GM12864 (cell line): ENCODE measurements at regions not wholly inside any gene's neighbourhood (a gene's known extent, or its start where the extent isn't known, plus 50 kb on each side); places are given as distances from the start of the nearest gene placed in this dataset.
A peak's percentile ranks its signal among the peaks of the same experiment; 100 is the strongest.

ENCODE experiments used
- DNase-seq: peaks from one replicate; pipeline ENCODE4 v3.0.0-alpha.2; 2011; ENCODE audit warnings: low read depth
- H3K4me3 ChIP-seq: 2 replicates; pipeline ENCODE4 v1.5.1; 2011; ENCODE audit warnings: mild to moderate bottlenecking, low read depth, low read length, control low read depth
- CTCF ChIP-seq: IDR thresholded peaks from 2 replicates; pipeline ENCODE4 v1.5.1; 2011; ENCODE audit warnings: low read depth, mild to moderate bottlenecking, moderate library complexity, low read length, control low read depth, inconsistent platforms; ENCODE audit errors: missing control alignments

- TF ChIP-seq CTCF, result no peak
- no peak for DNase-seq
- peak overlapping the region; percentile 69 for H3K4me3 ChIP-seq
Measured at GRCh38 chr6:26249707-26249956, 115.4 kb upstream of the BTN3A2 start.

DNA sequence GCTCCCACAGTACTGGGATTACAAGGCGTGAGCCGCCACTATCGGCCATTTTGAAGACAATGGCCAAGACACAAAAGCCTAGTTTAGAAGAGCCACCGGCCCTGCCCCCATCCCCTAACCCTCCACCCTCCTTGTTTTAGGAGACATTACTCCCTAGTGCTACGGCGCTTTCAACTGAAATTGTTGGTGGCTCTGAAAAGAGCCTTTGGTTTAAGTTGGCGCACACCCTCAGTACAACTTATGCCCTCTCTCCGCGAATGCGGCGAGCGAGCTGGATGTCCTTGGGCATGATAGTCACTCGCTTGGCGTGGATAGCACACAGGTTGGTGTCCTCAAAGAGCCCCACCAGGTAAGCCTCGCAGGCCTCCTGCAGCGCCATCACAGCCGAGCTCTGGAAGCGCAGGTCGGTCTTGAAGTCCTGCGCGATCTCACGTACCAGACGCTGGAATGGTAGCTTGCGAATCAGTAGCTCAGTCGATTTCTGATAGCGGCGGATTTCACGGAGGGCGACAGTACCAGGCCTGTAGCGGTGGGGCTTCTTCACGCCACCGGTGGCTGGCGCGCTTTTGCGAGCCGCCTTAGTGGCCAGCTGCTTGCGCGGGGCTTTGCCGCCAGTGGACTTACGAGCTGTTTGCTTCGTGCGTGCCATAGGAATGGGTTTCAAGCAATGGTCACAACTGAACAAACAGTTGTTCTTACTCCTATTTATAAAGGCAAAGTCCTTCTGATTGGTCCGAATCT lies 114.9 kb upstream of the BTN3A2 start:
- peak overlapping the region; percentile 69 for H3K4me3 ChIP-seq
- DNase-seq, result peak; percentile 91
- peak; percentile 67 for TF ChIP-seq CTCF

DNA sequence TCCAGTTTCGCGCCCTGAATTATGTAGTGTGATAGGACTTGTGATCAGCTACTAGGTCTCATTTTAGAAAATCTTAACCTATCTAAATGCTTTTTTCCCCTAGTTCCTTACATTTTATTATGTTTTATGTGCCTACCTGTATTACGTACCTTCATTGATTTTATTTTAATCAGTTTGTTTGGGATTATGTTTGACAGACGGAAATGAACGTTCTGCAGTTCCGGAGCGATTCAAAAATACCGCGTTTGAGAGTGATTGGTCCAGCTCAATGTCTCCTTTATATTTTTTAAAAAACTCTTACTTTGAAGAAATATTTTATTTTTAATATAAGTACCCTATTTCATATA lies 114.3 kb upstream of the BTN3A2 start:
- peak overlapping the region; percentile 69 for H3K4me3 ChIP-seq
- no peak for TF ChIP-seq CTCF
- no peak for DNase-seq

GRCh38 chr6:26251354-26252076 lies 113.5 kb upstream of the BTN3A2 start:
- DNase-seq, result peak; percentile 97
- H3K4me3 ChIP-seq, result peak overlapping the region; percentile 69
- no peak for TF ChIP-seq CTCF

GRCh38 chr6:26252077-26252472 lies 112.9 kb upstream of the BTN3A2 start:
- peak overlapping the region; percentile 69 for H3K4me3 ChIP-seq
- DNase-seq, result no peak
- TF ChIP-seq CTCF, result no peak

DNA sequence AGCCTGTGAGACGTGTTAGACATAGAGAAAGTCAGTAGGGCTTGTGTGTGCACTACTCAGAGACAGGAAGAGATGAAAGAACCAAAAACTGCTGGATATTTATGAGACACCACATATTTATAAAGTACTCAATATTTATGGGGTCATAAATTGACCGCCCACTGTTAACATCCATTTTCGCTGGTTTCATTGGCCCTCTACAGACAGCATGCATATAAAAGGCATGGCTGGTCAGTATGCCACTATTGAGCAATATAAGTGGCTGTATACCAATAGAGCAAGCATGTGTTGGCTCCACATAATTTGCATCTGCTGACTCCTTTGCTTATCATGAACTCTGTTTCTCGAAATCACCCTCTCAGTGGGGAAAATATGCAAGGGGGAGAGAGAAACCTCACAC lies 110.3 kb upstream of the BTN3A2 start:
- no peak for DNase-seq
- H3K4me3 ChIP-seq, result no peak overlapping the region; the same call in 1 of the 2 replicates
- TF ChIP-seq CTCF, result no peak

DNA sequence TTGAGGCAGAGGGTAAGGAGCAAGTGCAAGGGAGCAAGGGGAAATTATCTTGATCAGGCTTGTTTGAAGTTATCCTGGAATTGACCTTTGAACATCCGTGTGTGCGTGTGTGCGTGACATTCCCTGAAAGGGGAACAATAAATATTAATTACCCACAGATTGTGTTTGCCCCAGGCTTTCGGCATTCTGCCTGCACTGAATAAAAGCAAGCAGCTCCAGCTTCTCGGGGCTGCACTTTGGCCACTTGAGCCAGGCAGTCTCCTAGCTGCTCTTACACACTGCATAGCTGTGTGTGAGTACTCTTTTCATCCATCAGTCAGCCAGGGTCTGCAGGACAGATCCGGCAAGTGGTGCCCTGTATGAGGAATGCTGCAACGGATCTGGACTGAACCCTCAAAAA lies 107.7 kb upstream of the BTN3A2 start:
- no peak for TF ChIP-seq CTCF
- no peak for DNase-seq
- H3K4me3 ChIP-seq, result no peak overlapping the region
